ENCODE measurements at regions not wholly inside any gene's neighbourhood (a gene's known extent, or its start where the extent isn't known, plus 50 kb on each side); places are given as distances from the start of the nearest gene placed in this dataset.

DNA sequence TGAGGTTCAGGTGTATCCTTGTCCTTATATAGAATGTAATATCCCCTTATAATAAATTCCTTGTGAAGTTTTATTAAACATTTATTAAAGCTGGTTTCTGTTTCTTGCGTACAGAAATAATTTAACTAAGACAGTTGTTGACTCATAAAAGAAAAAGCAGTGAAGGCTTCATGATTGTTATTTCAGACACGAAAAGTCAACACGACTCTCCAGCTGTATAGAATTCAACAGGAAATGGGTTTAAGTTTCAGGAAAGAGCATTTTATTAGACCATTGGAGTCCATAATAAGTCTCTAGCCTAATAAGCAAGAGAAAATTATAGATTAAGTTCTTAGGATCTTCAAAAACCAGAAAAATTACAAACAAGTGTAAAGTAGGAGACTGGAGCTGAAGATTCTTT, 62.2 kb downstream of the KCNE4 start:
- H3K79me2 ChIP-seq (ENCODE audit: control insufficient read depth, insufficient read depth, low read length): no peaks in the 10 kb centered on the region
- H3K27ac ChIP-seq (ENCODE audit: low read length in 2 of 2): no peak overlapping the region
- H3K27ac Mint-ChIP-seq: no peak overlapping the region
- no peaks in the 10 kb centered on the region for H3K4me1 Mint-ChIP-seq
- H3K27me3 Mint-ChIP-seq: peaks cover 3% of the 10 kb centered on the region
- ATAC-seq (ENCODE audit: low read depth) (no peak), DNase-seq (no peak)
- H3K9me3 ChIP-seq (ENCODE audit: control extremely low read depth in 1 of 3, control insufficient read depth in 2 of 3, insufficient read depth in 1 of 3, low read length in 2 of 3): no peaks in the 10 kb centered on the region
- no peak overlapping the region for H3K9ac ChIP-seq (ENCODE audit: low read length)
- H2AFZ ChIP-seq (ENCODE audit: insufficient read depth, low read depth, low read length, poor library complexity, severe bottlenecking): no peak overlapping the region
- no peak overlapping the region for H3K4me3 ChIP-seq (ENCODE audit: control extremely low read depth in 1 of 5, extremely low read depth in 1 of 5, insufficient read depth in 1 of 5, low read depth in 2 of 5, low read length in 4 of 5)
- no peaks in the 10 kb centered on the region for H3K27me3 ChIP-seq (replicated peaks in 1 of 4; ENCODE audit: control extremely low read depth in 1 of 4, control insufficient read depth in 3 of 4, insufficient read depth in 4 of 4, low read length in 3 of 4)
- H4K20me1 ChIP-seq (ENCODE audit: control insufficient read depth, insufficient read depth, low read length, poor library complexity, severe bottlenecking): no peaks in the 10 kb centered on the region
- no peak overlapping the region for H3K4me2 ChIP-seq (replicated peaks; ENCODE audit: low read depth, low read length, poor library complexity, severe bottlenecking)
- no peaks in the 10 kb centered on the region for H3K9me3 Mint-ChIP-seq (ENCODE audit: insufficient read depth)
- CTCF ChIA-PET: no interaction called here
- POLR2A ChIA-PET: no interaction called here
- no peaks in the 10 kb centered on the region for H3K36me3 ChIP-seq (replicated peaks in 1 of 2; ENCODE audit: control extremely low read depth in 1 of 2, control insufficient read depth in 1 of 2, extremely low read depth in 1 of 2, insufficient read depth in 2 of 2, low read length in 1 of 2)
- intact Hi-C loops (cut with micrococcal nuclease): no loop called here
- H3K4me1 ChIP-seq (ENCODE audit: control insufficient read depth in 2 of 2, insufficient read depth in 2 of 2, low read length in 2 of 2): no peaks in the 10 kb centered on the region
- no CpG with 5 or more reads among the region's 3 CpGs for WGBS (ENCODE audit: insufficient coverage)
- no peak for TF ChIP-seq EZH2 (IDR thresholded peaks at IDR 0.05; ENCODE audit: borderline replicate concordance, insufficient read depth, low read depth, low read length, poor library complexity, severe bottlenecking)
- TF ChIP-seq, protein P1, sequence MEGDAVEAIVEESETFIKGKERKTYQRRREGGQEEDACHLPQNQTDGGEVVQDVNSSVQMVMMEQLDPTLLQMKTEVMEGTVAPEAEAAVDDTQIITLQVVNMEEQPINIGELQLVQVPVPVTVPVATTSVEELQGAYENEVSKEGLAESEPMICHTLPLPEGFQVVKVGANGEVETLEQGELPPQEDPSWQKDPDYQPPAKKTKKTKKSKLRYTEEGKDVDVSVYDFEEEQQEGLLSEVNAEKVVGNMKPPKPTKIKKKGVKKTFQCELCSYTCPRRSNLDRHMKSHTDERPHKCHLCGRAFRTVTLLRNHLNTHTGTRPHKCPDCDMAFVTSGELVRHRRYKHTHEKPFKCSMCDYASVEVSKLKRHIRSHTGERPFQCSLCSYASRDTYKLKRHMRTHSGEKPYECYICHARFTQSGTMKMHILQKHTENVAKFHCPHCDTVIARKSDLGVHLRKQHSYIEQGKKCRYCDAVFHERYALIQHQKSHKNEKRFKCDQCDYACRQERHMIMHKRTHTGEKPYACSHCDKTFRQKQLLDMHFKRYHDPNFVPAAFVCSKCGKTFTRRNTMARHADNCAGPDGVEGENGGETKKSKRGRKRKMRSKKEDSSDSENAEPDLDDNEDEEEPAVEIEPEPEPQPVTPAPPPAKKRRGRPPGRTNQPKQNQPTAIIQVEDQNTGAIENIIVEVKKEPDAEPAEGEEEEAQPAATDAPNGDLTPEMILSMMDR (IDR thresholded peaks at IDR 0.05): no peak
- H3K4me3 Mint-ChIP-seq: no peak overlapping the region

DNA sequence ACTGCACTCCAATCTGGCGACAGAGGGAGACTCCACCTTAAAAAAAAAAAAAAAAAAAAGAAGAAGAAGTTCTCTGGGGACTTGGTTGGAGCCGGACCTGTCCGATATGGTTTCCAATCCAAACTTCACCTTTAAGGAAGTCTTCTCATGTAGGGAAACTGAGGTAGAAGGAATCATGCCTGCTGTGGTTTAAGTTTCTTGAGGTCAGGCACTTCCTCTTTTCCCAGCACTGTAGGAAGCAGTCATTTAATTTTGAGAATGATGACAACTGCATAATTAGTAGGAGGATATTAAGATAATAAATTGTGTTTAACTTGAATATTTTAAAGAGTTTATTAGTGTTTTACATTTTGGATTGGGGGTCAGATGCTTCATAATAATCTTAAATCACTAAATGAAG, 62.9 kb downstream of the KCNE4 start:
- no peak overlapping the region for H3K4me2 ChIP-seq (replicated peaks; ENCODE audit: low read depth, low read length, poor library complexity, severe bottlenecking)
- ChIA-PET POLR2A (no interaction called here), CTCF (no interaction called here)
- H3K4me3 ChIP-seq (ENCODE audit: control extremely low read depth in 1 of 5, extremely low read depth in 1 of 5, insufficient read depth in 1 of 5, low read depth in 2 of 5, low read length in 4 of 5): no peak overlapping the region
- intact Hi-C loops (cut with micrococcal nuclease): no loop called here
- Mint-ChIP-seq H3K4me1 (no peaks in the 10 kb centered on the region), H3K9me3 (ENCODE audit: insufficient read depth) (no peaks in the 10 kb centered on the region), H3K4me3 (no peak overlapping the region), H3K27ac (no peak overlapping the region), H3K27me3 (peaks cover 3% of the 10 kb centered on the region)
- no peaks in the 10 kb centered on the region for H3K9me3 ChIP-seq (ENCODE audit: control extremely low read depth in 1 of 3, control insufficient read depth in 2 of 3, insufficient read depth in 1 of 3, low read length in 2 of 3)
- H3K79me2 ChIP-seq (ENCODE audit: control insufficient read depth, insufficient read depth, low read length): no peaks in the 10 kb centered on the region
- no peak for ATAC-seq (ENCODE audit: low read depth)
- no peak overlapping the region for H3K27ac ChIP-seq (ENCODE audit: low read length in 2 of 2)
- no CpG with 5 or more reads among the region's 3 CpGs for WGBS (ENCODE audit: insufficient coverage)
- no peak for TF ChIP-seq EZH2 (IDR thresholded peaks at IDR 0.05; ENCODE audit: borderline replicate concordance, insufficient read depth, low read depth, low read length, poor library complexity, severe bottlenecking)
- TF ChIP-seq, protein P1 (IDR thresholded peaks at IDR 0.05): no peak
- H3K27me3 ChIP-seq (replicated peaks in 1 of 4; ENCODE audit: control extremely low read depth in 1 of 4, control insufficient read depth in 3 of 4, insufficient read depth in 4 of 4, low read length in 3 of 4): no peaks in the 10 kb centered on the region
- DNase-seq: no peak
- no peaks in the 10 kb centered on the region for H3K4me1 ChIP-seq (ENCODE audit: control insufficient read depth in 2 of 2, insufficient read depth in 2 of 2, low read length in 2 of 2)
- H3K36me3 ChIP-seq (replicated peaks in 1 of 2; ENCODE audit: control extremely low read depth in 1 of 2, control insufficient read depth in 1 of 2, extremely low read depth in 1 of 2, insufficient read depth in 2 of 2, low read length in 1 of 2): no peaks in the 10 kb centered on the region
- H2AFZ ChIP-seq (ENCODE audit: insufficient read depth, low read depth, low read length, poor library complexity, severe bottlenecking): no peak overlapping the region
- H4K20me1 ChIP-seq (ENCODE audit: control insufficient read depth, insufficient read depth, low read length, poor library complexity, severe bottlenecking): no peaks in the 10 kb centered on the region
- H3K9ac ChIP-seq (ENCODE audit: low read length): no peak overlapping the region

Measured in B cell (primary cell).